Effector memory CD4-positive, alpha-beta T cell (primary cell): ENCODE measurements at regions not wholly inside any gene's neighbourhood (a gene's known extent, or its start where the extent isn't known, plus 50 kb on each side); places are given as distances from the start of the nearest gene placed in this dataset.

Experiments used
- DNase-seq, 3 donors: peaks; one replicate each; pipeline ENCODE4 v3.0.0-alpha.2; 2020
- H3K27ac ChIP-seq: 2 replicates; pipeline ENCODE4 v1.7.0; 2013; ENCODE audit warnings: mild to moderate bottlenecking, low read length, moderate library complexity; ENCODE audit not compliant: insufficient read depth, poor library complexity, severe bottlenecking
- H3K27me3 ChIP-seq: replicated peaks from 2 replicates; pipeline ENCODE4 v1.7.0; 2013; ENCODE audit warnings: mild to moderate bottlenecking, low read length; ENCODE audit not compliant: insufficient read depth, control insufficient read depth, poor library complexity, severe bottlenecking
- H3K36me3 ChIP-seq: 2 replicates; pipeline ENCODE4 v1.7.0; 2013; ENCODE audit warnings: mild to moderate bottlenecking, low read length, moderate library complexity; ENCODE audit not compliant: control insufficient read depth, insufficient read depth
- H3K4me1 ChIP-seq: 2 replicates; pipeline ENCODE4 v1.7.0; 2013; ENCODE audit warnings: low read length, mild to moderate bottlenecking; ENCODE audit not compliant: control insufficient read depth, insufficient read depth, poor library complexity, severe bottlenecking
- H3K4me3 ChIP-seq: 2 replicates; pipeline ENCODE4 v1.7.0; 2013; ENCODE audit warnings: low read length, low read depth, mild to moderate bottlenecking; ENCODE audit not compliant: insufficient read depth, poor library complexity, severe bottlenecking
- H3K9me3 ChIP-seq: 2 replicates; pipeline ENCODE4 v1.7.0; 2013; ENCODE audit warnings: mild to moderate bottlenecking, low read length, moderate library complexity; ENCODE audit not compliant: control insufficient read depth

DNA sequence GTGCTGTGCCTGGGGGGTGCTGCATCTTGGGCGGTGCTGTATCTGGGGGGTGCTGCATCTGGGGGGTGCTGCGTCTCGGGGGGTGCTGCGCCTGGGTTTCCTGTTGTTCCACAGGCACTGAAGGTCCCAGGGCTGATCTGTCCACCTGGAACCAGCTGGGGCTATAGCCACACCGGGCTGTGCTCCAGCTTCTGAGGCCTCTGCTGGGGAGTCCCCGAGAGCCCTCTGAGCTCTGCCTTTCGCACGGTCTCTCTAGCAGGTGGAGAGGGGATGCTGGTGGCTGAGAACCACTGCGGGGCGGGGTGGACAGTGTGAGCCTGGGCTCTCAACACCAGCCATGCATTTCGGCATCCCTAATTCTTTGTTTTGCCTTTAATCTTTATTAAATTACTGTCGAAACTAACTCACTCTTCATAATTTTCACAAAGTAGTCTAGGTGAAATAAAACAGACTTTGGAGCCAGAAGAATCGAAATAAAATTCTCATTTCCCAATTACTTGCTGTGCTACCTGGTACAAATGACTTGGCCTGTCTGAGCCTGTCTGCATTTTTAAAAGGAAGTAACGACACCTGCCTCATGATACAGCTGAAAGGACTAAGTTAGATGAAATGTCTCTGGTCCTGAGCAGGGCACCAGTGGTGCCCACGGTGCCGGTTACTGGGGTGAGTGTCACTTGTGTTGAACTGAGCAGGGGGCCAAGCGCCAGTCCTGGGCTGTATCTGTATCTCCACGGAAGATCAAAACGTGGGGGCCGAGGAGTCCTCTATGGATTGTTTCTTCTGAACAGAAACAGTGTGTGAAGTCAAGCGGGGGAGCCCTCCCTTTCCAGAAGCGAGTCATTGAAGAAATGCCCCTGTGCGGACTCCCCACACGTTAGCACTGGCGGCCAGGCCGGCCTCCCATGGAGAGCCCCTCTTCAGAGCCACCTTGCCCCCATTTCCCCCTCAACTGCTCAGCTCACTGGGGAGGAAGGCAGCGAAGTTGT lies 142.0 kb downstream of the ASB1 start:
- Histone ChIP-seq H3K4me1 (no peaks in the 10 kb centered on the region), H3K9me3 (no peaks in the 10 kb centered on the region), H3K27me3 (no peaks in the 10 kb centered on the region), H3K27ac (no peak overlapping the region), H3K36me3 (no peaks in the 10 kb centered on the region), H3K4me3 (no peak overlapping the region)
- no peak for DNase-seq

DNA sequence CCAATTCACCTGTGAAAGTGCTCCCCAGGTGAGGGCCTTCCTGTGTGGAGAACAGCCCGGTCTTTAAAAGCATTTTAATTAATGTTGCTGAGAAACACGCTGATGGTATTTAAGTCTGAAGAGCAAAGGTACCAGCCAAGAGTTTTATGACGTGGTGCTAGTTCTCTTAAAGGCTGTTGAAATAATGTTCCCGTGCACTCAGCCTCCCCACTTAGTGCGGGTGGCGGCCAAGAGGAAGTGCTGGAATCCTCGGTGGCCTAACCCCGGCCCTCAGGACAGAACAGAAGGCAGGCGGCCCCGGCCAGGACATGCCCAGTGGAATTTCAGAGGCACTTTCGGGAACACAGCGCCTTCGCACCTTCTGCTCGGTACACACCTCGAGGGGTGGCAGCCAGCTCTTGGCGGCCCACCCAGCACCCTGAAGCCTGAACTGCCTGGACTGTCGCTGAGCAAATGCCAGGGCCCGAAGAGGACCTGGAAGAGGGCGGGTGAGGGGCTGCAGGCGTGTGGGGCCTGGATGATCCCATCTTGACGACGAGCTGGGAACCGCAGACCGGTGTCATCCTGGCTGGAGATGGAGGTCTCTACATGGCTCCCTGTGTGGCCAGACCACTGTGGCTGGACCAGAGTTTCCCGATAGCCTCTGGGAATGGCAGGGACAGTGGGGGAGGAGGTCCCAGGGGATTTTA lies 142.9 kb downstream of the ASB1 start:
- Histone ChIP-seq H3K27me3 (no peaks in the 10 kb centered on the region), H3K36me3 (no peaks in the 10 kb centered on the region), H3K27ac (no peak overlapping the region), H3K4me1 (no peaks in the 10 kb centered on the region), H3K4me3 (no peak overlapping the region), H3K9me3 (no peaks in the 10 kb centered on the region)
- DNase-seq, result no peak

DNA sequence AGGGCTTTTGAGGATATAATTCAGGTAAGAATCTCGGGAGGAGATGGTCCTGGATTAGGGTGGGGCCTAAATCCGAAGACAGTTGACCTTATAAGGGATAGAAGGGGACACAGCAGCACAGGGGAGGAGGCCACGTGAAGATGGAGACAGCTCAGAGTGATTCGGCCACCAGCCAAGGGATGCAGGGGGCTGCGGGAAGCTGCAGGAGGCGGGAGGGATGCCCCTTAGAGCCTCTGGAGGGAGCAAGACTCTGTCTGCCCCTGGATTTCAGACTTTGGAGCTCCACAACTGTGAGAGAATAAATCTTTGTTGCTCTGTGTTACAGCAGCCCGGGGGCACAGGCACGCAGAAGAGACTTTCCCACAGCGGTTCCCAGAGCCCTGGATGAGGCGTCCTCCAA lies 143.7 kb downstream of the ASB1 start:
- Histone ChIP-seq H3K27ac (no peak overlapping the region), H3K27me3 (no peaks in the 10 kb centered on the region), H3K4me3 (no peak overlapping the region), H3K9me3 (no peaks in the 10 kb centered on the region), H3K36me3 (no peaks in the 10 kb centered on the region), H3K4me1 (no peaks in the 10 kb centered on the region)
- no peak for DNase-seq

DNA sequence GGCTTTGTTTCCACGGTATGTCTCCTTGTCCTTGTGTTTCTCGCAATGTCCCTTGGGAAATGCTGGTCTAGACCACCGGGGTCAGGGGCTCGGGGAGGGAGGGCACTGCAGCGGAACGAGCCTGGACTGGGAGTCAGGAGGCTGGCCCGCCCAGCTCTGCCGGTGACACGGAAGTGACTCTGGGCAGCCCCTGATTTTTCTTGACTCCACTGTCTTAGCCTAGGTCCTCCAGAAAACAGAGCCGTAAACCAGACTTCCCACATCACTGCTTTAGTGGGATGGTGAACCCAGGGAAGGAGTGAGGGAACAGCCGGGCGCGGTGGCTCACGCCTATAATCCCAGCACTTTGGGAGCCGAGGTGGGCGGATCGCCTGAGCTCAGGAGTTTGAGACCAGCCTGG lies 144.2 kb downstream of the ASB1 start:
- H3K27me3 ChIP-seq, result no peaks in the 10 kb centered on the region

DNA sequence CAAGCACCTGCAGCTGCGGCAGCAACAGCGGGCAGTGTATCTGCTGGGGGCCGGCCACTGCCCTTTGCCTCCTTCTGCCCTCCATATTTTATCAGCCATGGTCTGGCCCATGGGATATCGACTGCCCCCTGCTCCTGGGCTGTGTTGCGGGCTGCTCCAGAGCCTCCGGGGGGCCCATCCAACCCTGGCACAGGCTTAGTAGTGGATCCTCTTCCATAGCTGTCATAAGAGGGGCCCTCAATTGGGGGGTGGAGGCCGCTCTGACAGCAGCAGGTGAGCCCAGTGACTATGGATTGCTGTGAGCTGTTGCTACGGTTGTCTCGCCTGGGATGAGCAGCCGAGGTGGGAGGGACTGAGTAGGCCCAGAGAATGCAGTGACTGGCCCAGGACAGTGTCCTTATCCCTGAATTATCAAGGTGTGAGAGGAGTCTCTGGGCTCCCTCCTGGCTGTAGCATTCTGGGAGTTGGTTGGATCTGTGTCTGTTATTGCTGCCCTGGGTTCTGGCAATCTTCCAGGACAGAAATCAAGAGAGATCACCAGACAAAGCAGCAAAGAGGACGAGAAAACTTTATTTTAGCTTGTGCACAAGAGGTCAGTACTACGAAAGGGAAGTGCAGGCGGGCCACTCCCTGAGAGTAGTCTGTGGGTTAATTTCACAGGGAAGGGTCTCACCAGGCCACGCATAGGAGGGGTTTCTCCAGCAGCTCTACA lies 145.1 kb downstream of the ASB1 start:
- H3K4me3 ChIP-seq, result no peak overlapping the region
- H3K36me3 ChIP-seq, result no peaks in the 10 kb centered on the region
- no peaks in the 10 kb centered on the region for H3K4me1 ChIP-seq
- no peaks in the 10 kb centered on the region for H3K9me3 ChIP-seq
- no peaks in the 10 kb centered on the region for H3K27me3 ChIP-seq
- no peak overlapping the region for H3K27ac ChIP-seq
- no peak for DNase-seq

More for the DNA sequence above, 144.2 kb downstream of the ASB1 start:
- Histone ChIP-seq H3K27ac (no peak overlapping the region), H3K4me3 (no peak overlapping the region), H3K4me1 (no peaks in the 10 kb centered on the region), H3K36me3 (no peaks in the 10 kb centered on the region), H3K9me3 (no peaks in the 10 kb centered on the region)
- DNase-seq, result no peak

DNA sequence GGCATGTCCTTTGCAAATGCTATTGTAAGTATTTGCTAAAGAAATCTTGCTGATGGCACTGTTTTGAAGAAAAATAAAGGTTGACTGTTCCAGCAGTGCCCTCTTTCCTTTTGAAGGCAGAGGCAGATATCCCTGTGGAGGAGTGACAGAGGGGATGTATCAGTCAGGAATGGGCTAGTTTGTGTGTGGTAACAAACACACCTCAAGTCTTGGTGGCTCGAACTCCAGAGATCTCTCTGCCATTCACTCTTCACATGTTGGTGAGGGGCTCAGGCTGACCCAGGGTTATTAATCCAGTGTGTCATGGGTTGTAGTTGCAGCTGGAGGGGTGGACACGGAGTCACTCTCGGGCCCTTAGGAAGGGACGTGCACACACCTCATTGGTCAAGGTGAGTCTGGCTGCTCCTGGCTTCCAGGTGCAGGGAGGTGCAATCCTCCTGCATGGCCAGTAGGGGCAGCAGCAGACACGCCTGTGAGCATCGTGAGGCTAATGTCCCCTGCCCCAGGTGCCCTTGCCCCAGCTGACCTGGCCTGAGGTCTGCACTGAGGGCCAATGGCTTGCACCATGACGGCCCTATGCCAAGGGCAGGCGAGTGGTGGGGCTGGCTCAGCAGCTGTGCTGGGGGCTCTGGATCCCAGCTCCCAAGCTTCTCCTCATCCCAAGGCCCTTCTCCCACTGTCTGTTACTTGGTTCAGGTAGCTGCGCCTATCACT lies 146.5 kb downstream of the ASB1 start:
- no peak overlapping the region for H3K4me3 ChIP-seq
- H3K9me3 ChIP-seq, result no peaks in the 10 kb centered on the region
- H3K27me3 ChIP-seq, result no peaks in the 10 kb centered on the region
- no peaks in the 10 kb centered on the region for H3K36me3 ChIP-seq
- no peak for DNase-seq
- H3K4me1 ChIP-seq, result no peaks in the 10 kb centered on the region
- H3K27ac ChIP-seq, result no peak overlapping the region

DNA sequence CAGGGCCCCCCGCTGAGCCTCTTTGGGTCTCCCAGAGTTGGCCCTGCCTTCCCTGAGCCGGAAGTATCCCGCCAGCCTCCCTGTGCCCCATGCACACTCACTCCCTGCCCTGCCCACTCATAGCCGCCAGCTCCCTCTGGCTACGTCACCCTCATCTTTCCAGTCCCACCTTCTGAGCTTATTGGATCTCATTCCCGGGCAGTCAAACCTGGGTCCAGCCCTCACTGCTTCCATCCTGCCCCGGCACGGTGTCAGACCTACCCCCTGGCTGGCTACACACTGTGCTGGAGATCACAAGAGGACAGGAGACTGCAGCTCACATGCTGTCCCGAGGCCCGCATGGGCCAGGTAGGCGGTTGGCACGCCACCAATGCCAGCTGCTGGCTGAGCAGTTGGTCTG lies 147.2 kb downstream of the ASB1 start:
- Histone ChIP-seq H3K9me3 (no peaks in the 10 kb centered on the region), H3K27me3 (no peaks in the 10 kb centered on the region), H3K36me3 (no peaks in the 10 kb centered on the region), H3K4me3 (no peak overlapping the region), H3K27ac (no peak overlapping the region), H3K4me1 (no peaks in the 10 kb centered on the region)
- DNase-seq, result no peak

DNA sequence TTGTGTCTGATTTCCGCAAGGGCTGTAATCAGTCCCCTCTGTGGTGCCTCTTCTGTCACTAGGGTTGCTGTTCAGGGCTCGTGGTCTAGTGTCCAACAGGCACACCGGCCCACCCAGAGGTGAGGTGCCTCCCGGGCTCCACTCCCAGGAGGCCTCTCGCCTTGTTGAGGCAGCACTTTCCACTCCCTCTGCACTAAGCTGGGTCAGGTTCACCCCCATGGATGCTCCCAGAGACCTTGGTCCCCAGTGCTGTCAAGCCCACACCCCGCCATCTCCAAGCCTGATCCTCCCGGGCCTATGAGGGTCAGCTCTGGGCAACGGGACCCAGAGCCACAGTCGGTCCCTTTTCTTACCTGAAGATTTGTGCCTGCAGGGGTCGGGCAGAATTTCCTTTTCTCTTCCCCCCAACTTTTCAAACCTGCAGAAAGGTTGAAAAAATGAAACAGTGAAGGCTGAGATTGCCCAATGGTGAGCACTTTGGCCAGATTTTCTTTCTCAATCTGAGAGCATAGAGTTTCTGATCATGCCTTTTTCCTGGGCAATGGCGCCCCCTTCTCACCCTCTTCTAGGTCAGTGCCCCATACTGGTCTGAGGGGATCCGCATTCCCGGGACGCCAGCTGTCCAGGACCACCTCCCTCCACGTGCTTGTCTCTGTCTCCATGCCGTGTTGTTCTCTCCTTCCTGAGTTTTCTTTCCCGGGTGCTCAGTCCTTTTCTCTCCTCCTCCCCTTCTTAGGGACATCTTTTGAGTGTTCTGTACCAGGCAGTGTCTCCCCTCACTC lies 148.0 kb downstream of the ASB1 start:
- no peak overlapping the region for H3K27ac ChIP-seq
- H3K4me3 ChIP-seq, result no peak overlapping the region
- DNase-seq, result no peak
- H3K9me3 ChIP-seq, result no peaks in the 10 kb centered on the region
- H3K36me3 ChIP-seq, result no peaks in the 10 kb centered on the region
- no peaks in the 10 kb centered on the region for H3K27me3 ChIP-seq
- no peaks in the 10 kb centered on the region for H3K4me1 ChIP-seq

DNA sequence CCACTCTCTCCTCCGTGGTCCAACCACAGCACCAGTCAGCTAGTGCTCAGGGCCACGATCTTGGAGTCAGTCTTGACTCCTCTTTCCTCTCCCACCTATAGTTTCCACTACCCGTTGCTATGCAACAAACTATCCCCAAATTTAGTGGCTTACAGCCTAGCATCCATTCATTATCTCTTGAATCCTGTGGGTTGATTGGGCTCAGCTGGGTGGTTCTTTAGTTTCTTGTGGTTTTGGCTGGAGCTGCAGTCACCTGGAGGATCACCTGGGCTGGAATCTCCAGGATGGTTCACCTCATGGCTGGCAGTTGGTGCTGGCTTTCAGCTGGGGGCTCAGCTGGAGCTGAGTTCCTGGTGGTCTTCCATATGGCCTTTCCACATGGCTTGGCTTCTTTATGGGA lies 149.9 kb downstream of the ASB1 start:
- Histone ChIP-seq H3K27ac (no peak overlapping the region), H3K4me3 (no peak overlapping the region), H3K9me3 (no peaks in the 10 kb centered on the region), H3K36me3 (no peaks in the 10 kb centered on the region), H3K27me3 (no peaks in the 10 kb centered on the region), H3K4me1 (no peaks in the 10 kb centered on the region)
- no peak for DNase-seq
